HG03108 (cell line): ENCODE measurements at regions not wholly inside any gene's neighbourhood (a gene's known extent, or its start where the extent isn't known, plus 50 kb on each side); places are given as distances from the start of the nearest gene placed in this dataset.

Experiments used
- ATAC-seq: cut with Tn5 transposase; IDR thresholded peaks from one replicate; pipeline ENCODE4 v1.9.1; 2021; ENCODE audit warnings: moderate library complexity; ENCODE audit not compliant: unreplicated experiment

DNA sequence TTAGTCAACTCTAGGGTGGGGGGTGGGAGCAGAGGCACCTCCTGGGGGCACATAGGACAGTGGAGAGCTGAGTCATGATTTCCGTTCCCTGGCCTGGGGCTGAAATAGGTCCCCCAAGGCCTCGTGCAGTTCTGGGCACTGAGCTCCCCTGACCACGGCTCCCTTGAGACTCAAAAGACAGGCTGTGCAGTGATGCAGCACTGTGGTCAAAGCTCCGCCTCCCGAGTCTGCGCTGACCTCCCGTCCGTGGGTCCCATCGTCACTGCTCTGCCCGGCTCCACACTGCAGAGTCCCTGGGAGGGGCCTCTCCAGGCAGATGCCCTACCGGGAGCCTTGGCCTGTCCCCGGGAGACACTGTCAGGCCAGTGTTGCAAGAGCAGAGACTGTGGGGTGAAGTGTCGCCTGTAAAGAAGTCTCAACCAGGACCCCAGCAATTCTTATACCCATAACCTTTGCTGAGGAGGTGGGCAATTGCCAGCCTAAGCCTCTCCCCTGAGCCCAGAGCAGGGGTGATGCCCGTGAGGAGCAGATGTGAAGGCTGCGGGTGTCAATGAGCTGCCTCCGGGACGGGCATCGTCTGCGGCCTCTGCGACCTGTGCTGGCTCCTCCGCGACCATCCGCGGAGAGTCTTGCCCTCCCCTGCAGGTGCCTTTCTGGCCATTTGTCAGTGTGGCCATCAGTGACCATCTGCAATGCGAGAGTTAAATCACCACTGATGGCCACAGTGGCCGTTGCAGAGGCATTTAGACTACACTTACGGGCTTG lies 877.3 kb downstream of the BRD1 start:
- ATAC-seq: no peak

- ATAC-seq: no peak
These were observed 878.1 kb downstream of the BRD1 start for GRCh38 chr22:48949375-48950149.

GRCh38 chr22:48948575-48949170 lies 879.0 kb downstream of the BRD1 start:
- ATAC-seq: no peak

- no peak for ATAC-seq
These were observed 880.0 kb downstream of the BRD1 start for GRCh38 chr22:48947636-48948035.

- ATAC-seq: no peak
These were observed 881.8 kb downstream of the BRD1 start for GRCh38 chr22:48945621-48946458.

- no peak for ATAC-seq
These were observed 882.7 kb downstream of the BRD1 start for GRCh38 chr22:48944751-48945620.

DNA sequence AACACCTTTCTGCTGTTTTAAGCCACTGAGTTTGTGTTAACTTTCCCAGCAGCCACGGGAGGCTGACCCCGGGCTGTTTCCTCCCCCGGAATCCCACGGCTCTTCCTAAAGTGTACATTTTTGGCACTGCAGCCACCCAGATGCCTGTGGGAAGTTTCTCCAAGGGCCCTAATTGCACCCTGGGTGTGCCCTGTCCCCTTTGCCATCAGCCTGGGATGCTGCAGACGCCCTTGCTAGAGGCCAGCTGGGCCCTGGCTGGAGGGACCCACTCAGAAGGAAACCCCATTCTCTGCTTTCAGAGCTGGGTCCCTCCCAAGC lies 883.3 kb downstream of the BRD1 start:
- ATAC-seq: no peak

- ATAC-seq: no peak
These were observed 883.9 kb downstream of the BRD1 start for GRCh38 chr22:48943567-48944432.

- ATAC-seq: no peak
These were observed 884.7 kb downstream of the BRD1 start for GRCh38 chr22:48942698-48943566.

DNA sequence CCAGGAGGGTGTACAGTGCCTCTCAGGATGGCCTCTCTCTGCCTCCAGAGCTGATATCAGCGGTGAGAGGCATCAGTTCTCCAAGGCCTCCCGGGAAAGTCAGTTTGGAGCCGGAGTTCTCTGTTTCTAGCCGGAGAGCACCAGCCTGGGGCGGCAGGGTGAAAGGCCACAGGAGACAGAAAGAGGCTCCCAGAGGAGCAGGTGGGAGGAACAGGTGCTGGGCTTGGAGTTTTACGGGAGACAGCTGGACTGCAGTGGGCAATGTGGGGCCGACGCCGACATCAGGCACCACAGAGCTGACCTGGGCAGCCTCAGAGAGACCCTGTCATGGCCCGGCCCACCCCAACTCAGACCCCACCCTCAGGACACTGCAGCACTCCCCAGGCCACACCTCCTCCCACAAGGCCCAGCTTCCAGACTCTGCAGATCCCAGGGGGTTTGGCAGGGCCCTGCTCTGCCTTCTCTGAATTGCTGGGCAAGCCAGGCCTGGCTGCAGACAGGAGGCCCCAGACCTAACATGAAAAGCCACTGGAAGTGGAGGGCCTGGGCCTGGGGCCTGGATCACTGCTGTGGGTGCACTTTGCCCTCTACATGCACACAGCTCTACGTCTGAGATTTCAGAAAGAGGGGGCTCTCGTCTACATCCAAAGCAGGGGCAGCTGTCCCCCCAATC lies 885.6 kb downstream of the BRD1 start:
- ATAC-seq: no peak

- no peak for ATAC-seq
These were observed 886.4 kb downstream of the BRD1 start for GRCh38 chr22:48941033-48941902.

- ATAC-seq: no peak
These were observed 887.2 kb downstream of the BRD1 start for GRCh38 chr22:48940266-48941032.

GRCh38 chr22:48939441-48940265 lies 888.0 kb downstream of the BRD1 start:
- ATAC-seq: no peak

DNA sequence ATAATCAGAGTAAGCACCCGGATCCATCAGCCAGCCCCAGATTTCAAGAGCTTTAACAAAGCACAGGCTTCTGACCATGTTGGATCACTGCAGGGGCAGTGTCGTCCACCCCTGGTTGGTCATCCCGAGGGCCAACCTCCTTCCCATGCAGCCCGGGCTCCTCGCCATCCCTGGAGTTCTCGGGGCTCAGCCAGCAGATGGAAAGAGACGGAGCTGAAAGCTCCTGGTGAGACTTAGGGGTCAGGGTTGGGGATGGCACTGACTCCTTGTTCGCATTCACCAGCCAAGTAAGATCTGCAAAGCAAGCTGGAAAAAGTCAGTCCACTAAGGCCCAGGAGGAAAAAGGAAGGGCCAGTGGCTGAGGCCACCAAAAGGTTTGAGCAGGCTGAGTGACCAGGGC lies 888.9 kb downstream of the BRD1 start:
- ATAC-seq: no peak

GRCh38 chr22:48937032-48937639 lies 890.5 kb downstream of the BRD1 start:
- no peak for ATAC-seq
